ENCODE measurements at regions not wholly inside any gene's neighbourhood (a gene's known extent, or its start where the extent isn't known, plus 50 kb on each side); places are given as distances from the start of the nearest gene placed in this dataset.

DNA sequence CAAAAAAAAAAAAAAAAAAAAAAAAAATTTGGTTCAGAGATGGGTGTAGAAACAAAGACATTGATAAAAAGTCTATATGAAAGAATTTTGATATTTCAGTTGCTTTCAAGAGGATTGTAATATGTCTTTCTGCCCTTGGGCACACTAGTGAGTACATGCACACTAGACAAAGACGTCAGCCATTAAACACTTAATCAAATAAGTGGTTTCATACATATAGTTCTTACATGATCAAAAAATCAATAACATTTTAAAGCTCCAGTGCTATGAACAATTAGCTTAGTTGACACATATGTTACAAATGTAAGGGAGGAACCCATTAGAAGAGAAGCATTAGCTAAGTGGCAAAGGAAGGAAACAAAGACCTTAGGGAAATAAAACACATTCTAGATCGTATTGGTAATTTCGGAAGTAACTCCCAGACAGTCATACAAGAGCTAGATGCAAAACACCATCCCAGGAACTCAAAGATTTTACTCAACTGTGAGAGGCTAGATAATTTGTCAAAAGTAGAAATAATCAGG, 84.5 kb upstream of the MAN2A1 start:
- Mint-ChIP-seq H3K4me1 (no peaks in the 10 kb centered on the region), H3K27ac (no peak overlapping the region), H3K4me3 (no peak overlapping the region), H3K9me3 (no peaks in the 10 kb centered on the region), H3K27me3 (ENCODE audit: low read depth) (peaks cover 4% of the 10 kb centered on the region), H3K36me3 (no peaks in the 10 kb centered on the region)
- TF ChIP-seq, protein P1, sequence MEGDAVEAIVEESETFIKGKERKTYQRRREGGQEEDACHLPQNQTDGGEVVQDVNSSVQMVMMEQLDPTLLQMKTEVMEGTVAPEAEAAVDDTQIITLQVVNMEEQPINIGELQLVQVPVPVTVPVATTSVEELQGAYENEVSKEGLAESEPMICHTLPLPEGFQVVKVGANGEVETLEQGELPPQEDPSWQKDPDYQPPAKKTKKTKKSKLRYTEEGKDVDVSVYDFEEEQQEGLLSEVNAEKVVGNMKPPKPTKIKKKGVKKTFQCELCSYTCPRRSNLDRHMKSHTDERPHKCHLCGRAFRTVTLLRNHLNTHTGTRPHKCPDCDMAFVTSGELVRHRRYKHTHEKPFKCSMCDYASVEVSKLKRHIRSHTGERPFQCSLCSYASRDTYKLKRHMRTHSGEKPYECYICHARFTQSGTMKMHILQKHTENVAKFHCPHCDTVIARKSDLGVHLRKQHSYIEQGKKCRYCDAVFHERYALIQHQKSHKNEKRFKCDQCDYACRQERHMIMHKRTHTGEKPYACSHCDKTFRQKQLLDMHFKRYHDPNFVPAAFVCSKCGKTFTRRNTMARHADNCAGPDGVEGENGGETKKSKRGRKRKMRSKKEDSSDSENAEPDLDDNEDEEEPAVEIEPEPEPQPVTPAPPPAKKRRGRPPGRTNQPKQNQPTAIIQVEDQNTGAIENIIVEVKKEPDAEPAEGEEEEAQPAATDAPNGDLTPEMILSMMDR (IDR thresholded peaks at IDR 0.05; ENCODE audit: unreplicated experiment) = no peak
- no peak for DNase-seq (ENCODE audit: low spot score in 2 of 2, unreplicated experiment in 2 of 2)

DNA sequence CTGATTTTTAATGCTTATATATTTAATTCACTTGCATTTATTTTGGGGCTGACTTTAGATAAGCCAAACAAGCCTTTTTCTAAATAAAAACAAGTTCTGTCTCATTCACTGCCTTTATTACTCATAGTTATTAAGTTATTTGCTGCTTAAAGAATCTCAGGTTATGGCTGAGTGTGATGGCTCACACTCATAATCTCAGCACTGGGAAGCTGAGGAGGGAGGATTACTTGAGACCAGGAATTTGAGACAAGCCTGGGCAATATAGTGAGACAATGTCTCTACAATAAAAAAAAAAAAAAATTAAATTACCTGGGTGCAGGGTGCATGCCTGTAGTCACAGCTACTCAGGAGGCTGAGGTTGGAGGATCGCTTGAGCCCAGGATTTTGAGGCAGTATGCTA, 85.0 kb upstream of the MAN2A1 start:
- DNase-seq (ENCODE audit: low spot score in 2 of 2, unreplicated experiment in 2 of 2) = no peak
- Mint-ChIP-seq H3K27me3 (ENCODE audit: low read depth) (peaks cover 4% of the 10 kb centered on the region), H3K36me3 (no peaks in the 10 kb centered on the region), H3K27ac (no peak overlapping the region), H3K4me1 (no peaks in the 10 kb centered on the region), H3K9me3 (no peaks in the 10 kb centered on the region), H3K4me3 (no peak overlapping the region)
- TF ChIP-seq, protein P1 (IDR thresholded peaks at IDR 0.05; ENCODE audit: unreplicated experiment) = no peak

DNA sequence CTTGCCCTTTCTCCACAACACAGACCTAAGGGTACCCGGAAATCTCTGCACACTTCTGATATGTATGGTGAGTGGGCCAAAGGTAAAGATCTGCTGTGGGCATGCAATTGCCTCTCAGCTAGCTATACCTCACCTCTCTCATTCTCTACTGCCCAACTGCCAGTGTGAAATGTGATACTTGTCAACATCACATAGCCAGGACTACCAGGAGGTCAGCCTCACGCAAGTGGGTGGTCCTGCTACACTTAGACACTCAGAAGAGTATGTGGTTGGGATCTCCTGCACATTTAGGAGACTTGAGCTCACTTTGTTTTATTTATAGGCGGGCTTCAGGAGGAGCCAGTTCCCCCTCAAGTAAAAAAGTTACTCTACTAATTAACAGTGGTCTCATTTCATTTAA, 88.0 kb upstream of the MAN2A1 start:
- H3K9me3 Mint-ChIP-seq = no peaks in the 10 kb centered on the region
- H3K27ac Mint-ChIP-seq = no peak overlapping the region
- no peak for DNase-seq (ENCODE audit: low spot score in 2 of 2, unreplicated experiment in 2 of 2)
- peaks cover 10% of the 10 kb centered on the region for H3K27me3 Mint-ChIP-seq (ENCODE audit: low read depth)
- H3K36me3 Mint-ChIP-seq = no peaks in the 10 kb centered on the region
- no peaks in the 10 kb centered on the region for H3K4me1 Mint-ChIP-seq
- no peak overlapping the region for H3K4me3 Mint-ChIP-seq
- TF ChIP-seq, protein P1 (IDR thresholded peaks at IDR 0.05; ENCODE audit: unreplicated experiment) = no peak

DNA sequence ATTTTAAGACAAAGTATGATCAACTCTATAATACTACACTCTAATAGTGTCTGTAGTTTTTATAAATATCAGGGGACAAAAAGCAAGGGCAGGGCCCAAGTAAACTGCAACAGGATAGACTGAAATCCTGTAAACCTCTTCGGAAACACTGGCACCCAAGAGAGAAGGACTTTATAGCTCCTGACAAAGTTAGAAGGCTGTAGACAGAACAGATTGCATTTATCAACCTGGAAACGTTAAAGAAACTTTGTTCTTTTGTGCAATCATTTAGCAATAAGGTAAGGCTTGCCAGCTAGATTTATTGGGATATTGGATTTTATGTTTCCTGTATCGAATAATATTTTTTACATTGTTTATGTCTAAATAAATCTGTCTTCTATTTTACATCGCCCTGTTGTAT, 91.8 kb upstream of the MAN2A1 start:
- H3K27ac Mint-ChIP-seq = no peak overlapping the region
- H3K36me3 Mint-ChIP-seq = no peaks in the 10 kb centered on the region
- TF ChIP-seq, protein P1 (IDR thresholded peaks at IDR 0.05; ENCODE audit: unreplicated experiment) = no peak
- no peaks in the 10 kb centered on the region for H3K4me1 Mint-ChIP-seq
- H3K4me3 Mint-ChIP-seq = no peak overlapping the region
- peaks cover 19% of the 10 kb centered on the region for H3K27me3 Mint-ChIP-seq (ENCODE audit: low read depth)
- DNase-seq (ENCODE audit: low spot score in 2 of 2, unreplicated experiment in 2 of 2) = no peak
- no peaks in the 10 kb centered on the region for H3K9me3 Mint-ChIP-seq

- TF ChIP-seq, protein P1 (IDR thresholded peaks at IDR 0.05; ENCODE audit: unreplicated experiment) = no peak
- Mint-ChIP-seq H3K4me3 (no peak overlapping the region), H3K27ac (no peak overlapping the region), H3K4me1 (no peaks in the 10 kb centered on the region), H3K27me3 (ENCODE audit: low read depth) (peaks cover 35% of the 10 kb centered on the region), H3K36me3 (no peaks in the 10 kb centered on the region), H3K9me3 (no peaks in the 10 kb centered on the region)
- no peak for DNase-seq (ENCODE audit: low spot score in 2 of 2, unreplicated experiment in 2 of 2)
Observed at GRCh38 chr5:109594217-109594616, 95.5 kb upstream of the MAN2A1 start.

DNA sequence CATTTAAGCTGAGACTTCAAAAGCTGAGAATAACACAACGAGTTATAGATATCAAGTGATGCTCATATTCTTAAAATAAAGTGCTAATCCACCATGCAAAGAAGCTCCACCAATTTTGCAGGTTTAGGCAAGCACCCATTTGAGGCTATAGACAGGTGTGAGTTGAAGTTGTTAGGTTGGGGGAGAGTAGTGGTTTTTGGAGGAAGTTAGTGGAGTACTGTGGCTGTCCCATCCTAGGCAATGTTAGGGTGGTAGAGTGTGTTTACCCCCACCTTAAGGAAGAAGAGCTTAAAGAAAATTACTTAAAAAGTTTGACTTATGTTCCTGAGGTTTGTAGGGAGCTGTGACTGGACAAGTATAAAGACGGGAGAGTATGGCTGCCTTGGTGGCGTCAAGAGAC, 98.9 kb upstream of the MAN2A1 start:
- Mint-ChIP-seq H3K27me3 (ENCODE audit: low read depth) (peaks cover 34% of the 10 kb centered on the region), H3K36me3 (no peaks in the 10 kb centered on the region), H3K9me3 (peaks cover 11% of the 10 kb centered on the region), H3K4me1 (no peaks in the 10 kb centered on the region), H3K4me3 (no peak overlapping the region), H3K27ac (no peak overlapping the region)
- TF ChIP-seq, protein P1 (IDR thresholded peaks at IDR 0.05; ENCODE audit: unreplicated experiment) = no peak
- no peak for DNase-seq (ENCODE audit: low spot score in 2 of 2, unreplicated experiment in 2 of 2)

Measured in mesothelial cell of epicardium (in vitro differentiated cells).